Prostate gland (tissue), 2 donors: ENCODE measurements at regions not wholly inside any gene's neighbourhood (a gene's known extent, or its start where the extent isn't known, plus 50 kb on each side); places are given as distances from the start of the nearest gene placed in this dataset.

ENCODE experiments used
- POLR2A ChIP-seq: fragments of 450-650 bp; IDR thresholded peaks from one replicate; pipeline ENCODE4 v1.6.1; 2016; ENCODE audit warnings: antibody characterized with exemption, mild to moderate bottlenecking
- POLR2AphosphoS5 ChIP-seq: sonication (generic); formaldehyde crosslinking; IDR thresholded peaks from one replicate; pipeline ENCODE4 v1.6.1; 2017; ENCODE audit warnings: antibody characterized with exemption
- TF ChIP-seq, protein P1 (sequence below), 4 experiments: fragments of 200-600 bp in 2 of 4; fragments of 450-650 bp in 2 of 4; sonication (generic) in 2 of 4; IDR thresholded peaks; 1 replicate in 3 of 4; 2 replicates in 1 of 4; pipeline ENCODE4 v1.5.1; 2016 to 2019; ENCODE audit warnings: antibody characterized with exemption in 4 of 4, mild to moderate bottlenecking in 2 of 4, moderate library complexity in 2 of 4

DNA sequence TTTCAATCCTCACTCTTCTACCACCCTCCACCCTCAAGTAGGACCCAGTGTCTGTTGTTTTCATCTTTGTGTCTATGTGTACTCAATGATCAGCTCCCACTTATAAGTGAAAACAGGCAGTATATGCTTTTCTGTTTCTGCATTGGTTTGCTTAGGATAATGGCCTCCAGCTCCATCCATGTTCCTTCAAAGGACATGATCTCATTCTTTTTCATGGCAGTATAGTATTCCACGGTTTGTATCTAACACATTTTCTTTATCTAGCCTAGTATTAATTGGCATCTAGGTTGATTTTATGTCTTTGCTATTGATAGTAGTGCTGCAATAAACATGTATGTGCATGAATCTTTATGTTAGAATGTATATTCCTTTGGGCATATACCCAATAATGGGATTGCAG is 259.8 kb upstream of the KIF2A start:
- TF ChIP-seq, protein P1, sequence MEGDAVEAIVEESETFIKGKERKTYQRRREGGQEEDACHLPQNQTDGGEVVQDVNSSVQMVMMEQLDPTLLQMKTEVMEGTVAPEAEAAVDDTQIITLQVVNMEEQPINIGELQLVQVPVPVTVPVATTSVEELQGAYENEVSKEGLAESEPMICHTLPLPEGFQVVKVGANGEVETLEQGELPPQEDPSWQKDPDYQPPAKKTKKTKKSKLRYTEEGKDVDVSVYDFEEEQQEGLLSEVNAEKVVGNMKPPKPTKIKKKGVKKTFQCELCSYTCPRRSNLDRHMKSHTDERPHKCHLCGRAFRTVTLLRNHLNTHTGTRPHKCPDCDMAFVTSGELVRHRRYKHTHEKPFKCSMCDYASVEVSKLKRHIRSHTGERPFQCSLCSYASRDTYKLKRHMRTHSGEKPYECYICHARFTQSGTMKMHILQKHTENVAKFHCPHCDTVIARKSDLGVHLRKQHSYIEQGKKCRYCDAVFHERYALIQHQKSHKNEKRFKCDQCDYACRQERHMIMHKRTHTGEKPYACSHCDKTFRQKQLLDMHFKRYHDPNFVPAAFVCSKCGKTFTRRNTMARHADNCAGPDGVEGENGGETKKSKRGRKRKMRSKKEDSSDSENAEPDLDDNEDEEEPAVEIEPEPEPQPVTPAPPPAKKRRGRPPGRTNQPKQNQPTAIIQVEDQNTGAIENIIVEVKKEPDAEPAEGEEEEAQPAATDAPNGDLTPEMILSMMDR (IDR thresholded peaks at IDR 0.05) = no peak
- no peak for TF ChIP-seq POLR2A
- no peak for TF ChIP-seq POLR2AphosphoS5
